ENCODE measurements at regions not wholly inside any gene's neighbourhood (a gene's known extent, or its start where the extent isn't known, plus 50 kb on each side); places are given as distances from the start of the nearest gene placed in this dataset.

GRCh38 chr18:24629921-24630320, 169.5 kb downstream of the HRH4 start:
- TF ChIP-seq CTCF (IDR thresholded peaks at IDR 0.05; ENCODE audit: unreplicated experiment): no peak
- Mint-ChIP-seq H3K27me3 (ENCODE audit: unreplicated experiment) (peaks cover 75% of the 10 kb centered on the region), H3K4me3 (ENCODE audit: low read depth, unreplicated experiment) (no peak overlapping the region), H3K4me1 (ENCODE audit: low read depth, unreplicated experiment) (no peaks in the 10 kb centered on the region), H3K27ac (ENCODE audit: unreplicated experiment) (no peak overlapping the region), H3K36me3 (ENCODE audit: insufficient read depth, unreplicated experiment) (no peaks in the 10 kb centered on the region), H3K9me3 (ENCODE audit: low read depth, unreplicated experiment) (no peaks in the 10 kb centered on the region)
- DNase-seq: no peak
- BruUV-seq (replicated peaks): no TSS peak
- intact Hi-C loops (cut with micrococcal nuclease; ENCODE audit: unreplicated experiment): no loop called here
- CTCF ChIA-PET: no interaction called here

- no TSS peak for BruUV-seq (replicated peaks)
- intact Hi-C loops (cut with micrococcal nuclease; ENCODE audit: unreplicated experiment): no loop called here
- no peaks in the 10 kb centered on the region for H3K9me3 Mint-ChIP-seq (ENCODE audit: low read depth, unreplicated experiment)
- TF ChIP-seq CTCF (IDR thresholded peaks at IDR 0.05; ENCODE audit: unreplicated experiment): no peak
- no peak for DNase-seq
- no peak overlapping the region for H3K4me3 Mint-ChIP-seq (ENCODE audit: low read depth, unreplicated experiment)
- H3K36me3 Mint-ChIP-seq (ENCODE audit: insufficient read depth, unreplicated experiment): no peaks in the 10 kb centered on the region
- no peaks in the 10 kb centered on the region for H3K4me1 Mint-ChIP-seq (ENCODE audit: low read depth, unreplicated experiment)
- CTCF ChIA-PET: no interaction called here
- H3K27ac Mint-ChIP-seq (ENCODE audit: unreplicated experiment): no peak overlapping the region
- peaks cover 70% of the 10 kb centered on the region for H3K27me3 Mint-ChIP-seq (ENCODE audit: unreplicated experiment)
Observed at GRCh38 chr18:24630346-24630880, 170.0 kb downstream of the HRH4 start.

GRCh38 chr18:24631243-24632025, 171.0 kb downstream of the HRH4 start:
- intact Hi-C loops (cut with micrococcal nuclease; ENCODE audit: unreplicated experiment): no loop called here
- Mint-ChIP-seq H3K4me1 (ENCODE audit: low read depth, unreplicated experiment) (no peaks in the 10 kb centered on the region), H3K9me3 (ENCODE audit: low read depth, unreplicated experiment) (no peaks in the 10 kb centered on the region), H3K27me3 (ENCODE audit: unreplicated experiment) (peaks cover 61% of the 10 kb centered on the region), H3K4me3 (ENCODE audit: low read depth, unreplicated experiment) (no peak overlapping the region), H3K27ac (ENCODE audit: unreplicated experiment) (no peak overlapping the region), H3K36me3 (ENCODE audit: insufficient read depth, unreplicated experiment) (no peaks in the 10 kb centered on the region)
- no peak for DNase-seq
- BruUV-seq (replicated peaks): no TSS peak
- CTCF ChIA-PET: no interaction called here
- no peak for TF ChIP-seq CTCF (IDR thresholded peaks at IDR 0.05; ENCODE audit: unreplicated experiment)

GRCh38 chr18:24632158-24632988, 171.9 kb downstream of the HRH4 start:
- H3K36me3 Mint-ChIP-seq (ENCODE audit: insufficient read depth, unreplicated experiment): no peaks in the 10 kb centered on the region
- CTCF ChIA-PET: no interaction called here
- intact Hi-C loops (cut with micrococcal nuclease; ENCODE audit: unreplicated experiment): no loop called here
- H3K4me3 Mint-ChIP-seq (ENCODE audit: low read depth, unreplicated experiment): no peak overlapping the region
- no peak for DNase-seq
- peaks cover 70% of the 10 kb centered on the region for H3K27me3 Mint-ChIP-seq (ENCODE audit: unreplicated experiment)
- no peak overlapping the region for H3K27ac Mint-ChIP-seq (ENCODE audit: unreplicated experiment)
- no peaks in the 10 kb centered on the region for H3K9me3 Mint-ChIP-seq (ENCODE audit: low read depth, unreplicated experiment)
- no peaks in the 10 kb centered on the region for H3K4me1 Mint-ChIP-seq (ENCODE audit: low read depth, unreplicated experiment)
- BruUV-seq (replicated peaks): no TSS peak
- TF ChIP-seq CTCF (IDR thresholded peaks at IDR 0.05; ENCODE audit: unreplicated experiment): no peak
